A549 (cell line): ENCODE measurements at regions not wholly inside any gene's neighbourhood (a gene's known extent, or its start where the extent isn't known, plus 50 kb on each side); places are given as distances from the start of the nearest gene placed in this dataset.

Experiments used
- CHD2 ChIP-seq: fragments of 150-350 bp; IDR thresholded peaks from 2 replicates; pipeline ENCODE4 v1.6.1; 2014; ENCODE audit warnings: low read length; ENCODE audit not compliant: partially characterized antibody
- EP300 ChIP-seq, 2 experiments: fragments of >200 bp; sonication (Bioruptor Twin); formaldehyde crosslinking; IDR thresholded peaks; 2 replicates in 1 of 2; 3 replicates in 1 of 2; pipeline ENCODE4 v1.6.1; 2016 to 2017
- TF ChIP-seq, protein P1 (sequence below): fragments of 450-650 bp; IDR thresholded peaks from 2 replicates; pipeline ENCODE4 v1.6.1; 2014; ENCODE audit warnings: antibody characterized with exemption

DNA sequence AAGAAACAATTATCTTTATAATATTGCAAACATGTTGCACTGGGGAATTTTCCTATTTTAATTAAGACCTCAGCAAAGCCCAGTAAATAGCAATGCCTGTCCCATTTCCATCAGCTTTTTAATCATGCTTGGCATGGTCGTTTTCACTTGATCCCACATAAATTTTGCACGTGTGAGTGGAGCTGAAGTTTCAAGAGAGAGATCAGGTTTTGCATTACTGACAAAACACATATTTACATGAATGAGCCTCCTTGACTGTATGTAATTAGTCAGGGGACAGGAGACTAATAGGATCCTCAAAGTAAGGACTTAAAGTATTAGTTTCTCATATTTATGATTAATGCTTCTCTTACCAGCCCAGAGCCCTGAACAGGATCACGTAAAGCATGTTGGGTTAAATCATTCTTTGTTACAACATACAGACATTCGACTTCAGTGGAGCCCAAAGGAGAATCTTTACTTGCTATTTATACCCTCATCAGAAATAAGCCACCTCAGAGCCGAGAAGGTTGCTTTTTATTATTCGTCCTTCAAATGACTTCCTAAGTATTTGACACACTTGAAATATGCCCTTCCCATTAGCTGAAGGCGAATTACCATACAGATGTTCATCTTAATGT lies 711.3 kb downstream of the GALR1 start:
- TF ChIP-seq CHD2: no peak
- TF ChIP-seq, protein P1, sequence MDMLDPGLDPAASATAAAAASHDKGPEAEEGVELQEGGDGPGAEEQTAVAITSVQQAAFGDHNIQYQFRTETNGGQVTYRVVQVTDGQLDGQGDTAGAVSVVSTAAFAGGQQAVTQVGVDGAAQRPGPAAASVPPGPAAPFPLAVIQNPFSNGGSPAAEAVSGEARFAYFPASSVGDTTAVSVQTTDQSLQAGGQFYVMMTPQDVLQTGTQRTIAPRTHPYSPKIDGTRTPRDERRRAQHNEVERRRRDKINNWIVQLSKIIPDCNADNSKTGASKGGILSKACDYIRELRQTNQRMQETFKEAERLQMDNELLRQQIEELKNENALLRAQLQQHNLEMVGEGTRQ: no peak
- no peak for TF ChIP-seq EP300 (IDR thresholded peaks at IDR 0.05)
